Stimulated activated CD8-positive, alpha-beta memory T cell treated with anti-CD3 and anti-CD28 coated beads, Interleukin-4, amount 100 ng/mL, for 48 hours (primary cell): ENCODE measurements at regions not wholly inside any gene's neighbourhood (a gene's known extent, or its start where the extent isn't known, plus 50 kb on each side); places are given as distances from the start of the nearest gene placed in this dataset.

Experiments
- DNase-seq: peaks from one replicate; pipeline ENCODE4 v3.0.0-alpha.2; 2020

GRCh38 chr4:124202099-124202498 lies 510.4 kb downstream of the ANKRD50 start:
- DNase-seq = no peak

GRCh38 chr4:124203613-124204238 lies 508.8 kb downstream of the ANKRD50 start:
- no peak for DNase-seq

- DNase-seq = no peak
These were observed 505.5 kb downstream of the ANKRD50 start for GRCh38 chr4:124206779-124207605.

- DNase-seq = no peak
These were observed 503.3 kb downstream of the ANKRD50 start for GRCh38 chr4:124209211-124209610.

GRCh38 chr4:124209626-124210025 lies 502.9 kb downstream of the ANKRD50 start:
- no peak for DNase-seq

- DNase-seq = no peak
These were observed 501.8 kb downstream of the ANKRD50 start for GRCh38 chr4:124210746-124211145.

- DNase-seq = no peak
These were observed 499.5 kb downstream of the ANKRD50 start for GRCh38 chr4:124212815-124213630.

- DNase-seq = no peak
These were observed 493.1 kb downstream of the ANKRD50 start for GRCh38 chr4:124219389-124219788.

GRCh38 chr4:124224256-124224655 lies 488.3 kb downstream of the ANKRD50 start:
- no peak for DNase-seq

- DNase-seq = no peak
These were observed 484.6 kb downstream of the ANKRD50 start for GRCh38 chr4:124227981-124228380.

- DNase-seq = no peak
These were observed 482.3 kb downstream of the ANKRD50 start for GRCh38 chr4:124230268-124230667.

- DNase-seq = no peak
These were observed 477.8 kb downstream of the ANKRD50 start for GRCh38 chr4:124234771-124235170.

- no peak for DNase-seq
These were observed 468.7 kb downstream of the ANKRD50 start for GRCh38 chr4:124243671-124244366.

- DNase-seq = no peak
These were observed 459.5 kb downstream of the ANKRD50 start for GRCh38 chr4:124253080-124253479.

- DNase-seq = peak; percentile 54
These were observed 450.0 kb downstream of the ANKRD50 start for GRCh38 chr4:124262211-124263179.

GRCh38 chr4:124265701-124266100 lies 446.8 kb downstream of the ANKRD50 start:
- no peak for DNase-seq

GRCh38 chr4:124266721-124267120 lies 445.8 kb downstream of the ANKRD50 start:
- no peak for DNase-seq

- no peak for DNase-seq
These were observed 436.1 kb downstream of the ANKRD50 start for GRCh38 chr4:124276461-124276860.

GRCh38 chr4:124277691-124278090 lies 434.8 kb downstream of the ANKRD50 start:
- DNase-seq = no peak

GRCh38 chr4:124278477-124278876 lies 434.1 kb downstream of the ANKRD50 start:
- no peak for DNase-seq

GRCh38 chr4:124279741-124280140 lies 432.8 kb downstream of the ANKRD50 start:
- DNase-seq = no peak
